Small intestine (tissue), 7 donors: ENCODE measurements at regions not wholly inside any gene's neighbourhood (a gene's known extent, or its start where the extent isn't known, plus 50 kb on each side); places are given as distances from the start of the nearest gene placed in this dataset.

ENCODE experiments used
- DNase-seq, 2 donors: peaks; one replicate each; pipeline versions ENCODE4 v3.0.0 to v3.0.0-alpha.2; 2013
- FAIRE-seq: peaks from 2 replicates; lab custom pipeline; 2012; peaks lifted over from hg19 to GRCh38; lab: Jason Lieb, UNC
- H3K27ac ChIP-seq, 3 donors: one replicate each; pipeline ENCODE4 v1.5.1; 2013; ENCODE audit warnings: low read length in 2 of 3, mild to moderate bottlenecking in 2 of 3, control low read depth in 1 of 3, inconsistent platforms in 1 of 3, low read depth in 1 of 3, moderate library complexity in 1 of 3
- H3K27me3 ChIP-seq, 3 donors: one replicate each; pipeline ENCODE4 v1.6.1; 2013; ENCODE audit warnings: low read length in 3 of 3, inconsistent platforms in 1 of 3; ENCODE audit not compliant: control insufficient read depth in 3 of 3, insufficient read depth in 3 of 3
- H3K36me3 ChIP-seq, 3 donors: one replicate each; pipeline ENCODE4 v1.6.1; 2013; ENCODE audit warnings: low read length in 3 of 3, inconsistent platforms in 1 of 3, low read depth in 1 of 3, mild to moderate bottlenecking in 1 of 3, moderate library complexity in 1 of 3; ENCODE audit not compliant: control insufficient read depth in 3 of 3, insufficient read depth in 2 of 3
- H3K4me1 ChIP-seq, 3 donors: one replicate each; pipeline ENCODE4 v1.6.1; 2013; ENCODE audit warnings: low read length in 2 of 3, inconsistent platforms in 1 of 3, low read depth in 1 of 3, mild to moderate bottlenecking in 1 of 3, moderate library complexity in 1 of 3; ENCODE audit not compliant: control insufficient read depth in 3 of 3, insufficient read depth in 2 of 3
- H3K4me3 ChIP-seq, 3 donors: one replicate each; pipeline ENCODE4 v1.5.1; 2013; ENCODE audit warnings: low read length in 3 of 3, control low read depth in 1 of 3, inconsistent platforms in 1 of 3, low read depth in 1 of 3, mild to moderate bottlenecking in 1 of 3, moderate library complexity in 1 of 3
- H3K9me3 ChIP-seq, 2 donors: one replicate each; pipeline ENCODE4 v1.6.1; 2013; ENCODE audit warnings: low read depth in 1 of 2, low read length in 1 of 2; ENCODE audit not compliant: control insufficient read depth in 2 of 2, insufficient read depth in 1 of 2
- WGBS, 3 donors: extraction: QIAGEN DNeasy Blood & Tissue Kit; methylation state at CpG; one replicate each; pipeline ENCODE4 v1.1.7; 2013; 5-methylcytosine and 5-hydroxymethylcytosine counted together
- donor health status: healthy with polysubstance abuse.
- donor health status: control.
- donor health status: control.
- donor health status: Bipolar disorder and iron deficiency.
- donor health status: healthy.

GRCh38 chr10:110404413-110404812 is 93.3 kb upstream of the DUSP5 start:
- DNase-seq (no peak), FAIRE-seq (no peak)
- Histone ChIP-seq H3K27ac (no peak overlapping the region), H3K4me1 (peaks cover 4 to 54% (median 6%) of the 10 kb centered on the region in 3 donors), H3K9me3 (peaks cover 0 to 1% of the 10 kb centered on the region in 2 donors), H3K27me3 (no peaks in the 10 kb centered on the region), H3K4me3 (no peak overlapping the region), H3K36me3 (no peaks in the 10 kb centered on the region)
- 75 to 86% (median 80%) methylated on average over 4 of the region's 4 CpGs for WGBS, 3 donors

GRCh38 chr10:110404825-110405224 is 92.9 kb upstream of the DUSP5 start:
- H3K4me3 ChIP-seq = no peak overlapping the region
- no peaks in the 10 kb centered on the region for H3K27me3 ChIP-seq
- peaks cover 0 to 4% of the 10 kb centered on the region in 2 donors for H3K9me3 ChIP-seq
- peaks cover 5 to 55% (median 6%) of the 10 kb centered on the region in 3 donors for H3K4me1 ChIP-seq
- 84 to 90% (median 87%) methylated on average over 8 of the region's 8 CpGs for WGBS, 3 donors
- no peaks in the 10 kb centered on the region for H3K36me3 ChIP-seq
- H3K27ac ChIP-seq = peak overlapping the region in 1 of 3 donors; percentile 22
- FAIRE-seq (no peak), DNase-seq (no peak)

GRCh38 chr10:110405380-110405779 is 92.3 kb upstream of the DUSP5 start:
- H3K27ac ChIP-seq = peak overlapping the region in 1 of 3 donors; percentile 22
- peak in 1 of 2 donors; percentile 69 for DNase-seq
- no peak overlapping the region for H3K4me3 ChIP-seq
- no peaks in the 10 kb centered on the region for H3K27me3 ChIP-seq
- WGBS, 3 donors = 76 to 83% (median 82%) methylated on average over 6 of the region's 6 CpGs
- FAIRE-seq = no peak
- peaks cover 0 to 4% of the 10 kb centered on the region in 2 donors for H3K9me3 ChIP-seq
- peaks cover 4 to 55% (median 9%) of the 10 kb centered on the region in 3 donors for H3K4me1 ChIP-seq
- H3K36me3 ChIP-seq = no peaks in the 10 kb centered on the region

GRCh38 chr10:110407301-110408170 is 90.2 kb upstream of the DUSP5 start:
- Histone ChIP-seq H3K4me3 (no peak overlapping the region), H3K27me3 (no peaks in the 10 kb centered on the region), H3K9me3 (peaks cover 0 to 4% of the 10 kb centered on the region in 2 donors), H3K36me3 (no peaks in the 10 kb centered on the region), H3K27ac (peak overlapping the region in 2 of 3 donors; percentile 35 to 91), H3K4me1 (peaks cover 7 to 72% (median 9%) of the 10 kb centered on the region in 3 donors)
- FAIRE-seq (no peak), DNase-seq (no peak)
- WGBS, 3 donors = 87 to 92% (median 89%) methylated on average over 8 of the region's 8 CpGs

- DNase-seq (no peak), FAIRE-seq (no peak)
- 83 to 90% (median 89%) methylated on average over 10 of the region's 10 CpGs for WGBS, 3 donors
- Histone ChIP-seq H3K9me3 (peaks cover 0 to 4% of the 10 kb centered on the region in 2 donors), H3K4me1 (peaks cover 10 to 80% (median 12%) of the 10 kb centered on the region in 3 donors), H3K27me3 (no peaks in the 10 kb centered on the region), H3K27ac (peak overlapping the region in 2 of 3 donors; percentile 35 to 91), H3K4me3 (no peak overlapping the region), H3K36me3 (no peaks in the 10 kb centered on the region)
Observed at GRCh38 chr10:110408203-110408871, 89.4 kb upstream of the DUSP5 start.

- Histone ChIP-seq H3K27me3 (no peaks in the 10 kb centered on the region), H3K9me3 (peaks cover 0 to 4% of the 10 kb centered on the region in 2 donors), H3K4me1 (peaks cover 11 to 82% (median 18%) of the 10 kb centered on the region in 3 donors), H3K4me3 (no peak overlapping the region), H3K36me3 (no peaks in the 10 kb centered on the region), H3K27ac (peak overlapping the region in 1 of 3 donors; percentile 91)
- WGBS, 3 donors = 95 to 97% (median 95%) methylated on average over 8 of the region's 8 CpGs
- DNase-seq (no peak), FAIRE-seq (no peak)
Observed at GRCh38 chr10:110408943-110409342, 88.8 kb upstream of the DUSP5 start.

- Histone ChIP-seq H3K36me3 (no peaks in the 10 kb centered on the region), H3K9me3 (peaks cover 0 to 4% of the 10 kb centered on the region in 2 donors), H3K4me1 (peaks cover 15 to 79% (median 19%) of the 10 kb centered on the region in 3 donors), H3K27me3 (no peaks in the 10 kb centered on the region), H3K27ac (peak overlapping the region in 2 of 3 donors; percentile 42 to 91), H3K4me3 (no peak overlapping the region)
- no peak for DNase-seq
- 68 to 81% (median 71%) methylated on average over 4 of the region's 4 CpGs for WGBS, 3 donors
- FAIRE-seq = no peak
Observed at GRCh38 chr10:110409488-110409887, 88.2 kb upstream of the DUSP5 start.

GRCh38 chr10:110409926-110410325 is 87.8 kb upstream of the DUSP5 start:
- 50 to 66% (median 65%) methylated on average over 4 of the region's 4 CpGs for WGBS, 3 donors
- H3K27ac ChIP-seq = peak overlapping the region; percentile 63 to 91 (median 71)
- FAIRE-seq = no peak

More at GRCh38 chr10:110409926-110410325, 87.8 kb upstream of the DUSP5 start:
- no peaks in the 10 kb centered on the region for H3K27me3 ChIP-seq
- peaks cover 0 to 4% of the 10 kb centered on the region in 2 donors for H3K9me3 ChIP-seq
- H3K36me3 ChIP-seq = no peaks in the 10 kb centered on the region
- no peak overlapping the region for H3K4me3 ChIP-seq
- peak in 1 of 2 donors; percentile 65 for DNase-seq
- H3K4me1 ChIP-seq = peaks cover 15 to 78% (median 19%) of the 10 kb centered on the region in 3 donors
